Gastrocnemius medialis (tissue), 4 donors: ENCODE measurements at regions not wholly inside any gene's neighbourhood (a gene's known extent, or its start where the extent isn't known, plus 50 kb on each side); places are given as distances from the start of the nearest gene placed in this dataset.

Source experiments
- ATAC-seq, 2 donors: fragments of 150-250 bp; one replicate each; pipeline ENCODE4 v1.9.1; 2016
- DNase-seq, 2 donors: peaks; one replicate each; pipeline ENCODE4 v3.0.0-alpha.2; 2019
- H3K27ac ChIP-seq, 4 donors: fragments of 200-600 bp; sonication (generic); 1 replicate in 1 of 4; 2 replicates in 3 of 4; pipeline ENCODE4 v1.5.1; 2016 to 2018; ENCODE audit warnings: mild to moderate bottlenecking in 2 of 4, moderate library complexity in 1 of 4
- H3K27me3 ChIP-seq, 3 donors: fragments of 200-600 bp; sonication (generic) in 2 of 3; 1 replicate in 1 of 3; 2 replicates in 2 of 3; pipeline versions ENCODE4 v1.5.1 to v1.6.0; 2016 to 2019; ENCODE audit warnings: mild to moderate bottlenecking in 1 of 3, moderate library complexity in 1 of 3
- H3K36me3 ChIP-seq, 2 donors: fragments of 200-600 bp; sonication (generic) in 1 of 2; one replicate each; pipeline ENCODE4 v1.5.1; 2017 to 2018
- H3K4me1 ChIP-seq, 2 donors: fragments of 200-600 bp; sonication (generic) in 1 of 2; one replicate each; pipeline ENCODE4 v1.5.1; 2016 to 2017; ENCODE audit warnings: mild to moderate bottlenecking in 2 of 2
- H3K4me3 ChIP-seq, 4 donors: fragments of 200-600 bp; sonication (generic) in 3 of 4; 1 replicate in 1 of 4; 2 replicates in 3 of 4; pipeline ENCODE4 v1.5.1; 2016 to 2019; ENCODE audit warnings: mild to moderate bottlenecking in 2 of 4
- H3K9me3 ChIP-seq, 3 donors: fragments of 200-600 bp; sonication (generic) in 2 of 3; 1 replicate in 1 of 3; 2 replicates in 2 of 3; pipeline ENCODE4 v1.5.1; 2016 to 2019
- CTCF ChIP-seq, 5 experiments: fragments of 450-650 bp in 3 of 5; fragments of 200-600 bp in 2 of 5; sonication (generic) in 2 of 5; IDR thresholded peaks in 4 of 5; conservative IDR thresholded peaks in 1 of 5; 1 replicate in 4 of 5; 2 replicates in 1 of 5; pipeline ENCODE4 v1.5.1; 2016 to 2019; ENCODE audit warnings: antibody characterized with exemption in 5 of 5, mild to moderate bottlenecking in 3 of 5, moderate library complexity in 3 of 5
- POLR2A ChIP-seq, 2 donors: fragments of 450-650 bp; IDR thresholded peaks; one replicate each; pipeline ENCODE4 v1.6.1; 2017; ENCODE audit warnings: antibody characterized with exemption in 2 of 2, mild to moderate bottlenecking in 2 of 2, moderate library complexity in 2 of 2
- in situ Hi-C, 4 donors: fragments of 200-750 bp; cut with MboI; loops; one replicate each; pipeline versions ENCODE4 v1.15.0 to v1.8.0; 2017; ENCODE audit warnings: low sequenced_read_pairs in 4 of 4
- intact Hi-C: fragments of 100-400 bp; cut with DNase I; formaldehyde crosslinking; loops from one replicate; pipeline ENCODE4 v1.15.1; 2023; ENCODE audit warnings: low total_unique reads

GRCh38 chr7:155218276-155219153 lies 79.2 kb upstream of the INSIG1 start:
- H3K4me3 ChIP-seq, result no peak overlapping the region
- ATAC-seq (no peak), DNase-seq (no peak)
- in situ Hi-C loops, result no loop called here
- H3K4me1 ChIP-seq, result peaks cover 0 to 4% of the 10 kb centered on the region in 2 donors
- no peak overlapping the region for H3K27ac ChIP-seq
- TF ChIP-seq CTCF (IDR thresholded peaks at IDR 0.05 in 4 of 5, conservative IDR thresholded peaks at IDR 0.05 in 1 of 5) (no peak), POLR2A (IDR thresholded peaks at IDR 0.05) (no peak)
- peaks cover 0 to 23% (median 9%) of the 10 kb centered on the region in 3 donors for H3K27me3 ChIP-seq
- H3K36me3 ChIP-seq, result no peaks in the 10 kb centered on the region
- intact Hi-C loops, result no loop called here
- H3K9me3 ChIP-seq, result no peaks in the 10 kb centered on the region

DNA sequence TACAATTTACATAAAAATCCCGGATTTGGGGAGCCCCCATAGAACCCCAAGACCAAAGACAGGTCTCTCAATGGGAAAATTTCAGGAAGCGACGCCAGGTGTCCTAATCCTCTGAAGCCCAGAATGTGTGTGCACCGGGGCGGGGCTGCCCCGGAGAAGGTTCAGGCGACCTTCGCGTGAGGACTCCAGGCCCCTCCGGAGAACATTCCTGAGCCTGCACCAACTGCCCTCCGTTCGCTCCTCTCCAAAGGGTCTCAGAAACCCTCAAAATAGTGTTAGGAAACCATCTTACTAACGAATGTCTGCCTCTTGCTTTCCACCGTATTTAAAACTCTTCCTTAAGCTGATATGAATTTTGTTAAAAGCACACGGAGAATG lies 78.5 kb upstream of the INSIG1 start:
- Histone ChIP-seq H3K36me3 (no peaks in the 10 kb centered on the region), H3K4me1 (peaks cover 0 to 4% of the 10 kb centered on the region in 2 donors), H3K27ac (no peak overlapping the region), H3K4me3 (no peak overlapping the region), H3K27me3 (peaks cover 0 to 20% (median 9%) of the 10 kb centered on the region in 3 donors), H3K9me3 (no peaks in the 10 kb centered on the region)
- no peak for DNase-seq
- intact Hi-C loops (no loop called here), in situ Hi-C loops (no loop called here)
- no peak for ATAC-seq
- no peak for TF ChIP-seq CTCF (IDR thresholded peaks at IDR 0.05 in 4 of 5, conservative IDR thresholded peaks at IDR 0.05 in 1 of 5)

DNA sequence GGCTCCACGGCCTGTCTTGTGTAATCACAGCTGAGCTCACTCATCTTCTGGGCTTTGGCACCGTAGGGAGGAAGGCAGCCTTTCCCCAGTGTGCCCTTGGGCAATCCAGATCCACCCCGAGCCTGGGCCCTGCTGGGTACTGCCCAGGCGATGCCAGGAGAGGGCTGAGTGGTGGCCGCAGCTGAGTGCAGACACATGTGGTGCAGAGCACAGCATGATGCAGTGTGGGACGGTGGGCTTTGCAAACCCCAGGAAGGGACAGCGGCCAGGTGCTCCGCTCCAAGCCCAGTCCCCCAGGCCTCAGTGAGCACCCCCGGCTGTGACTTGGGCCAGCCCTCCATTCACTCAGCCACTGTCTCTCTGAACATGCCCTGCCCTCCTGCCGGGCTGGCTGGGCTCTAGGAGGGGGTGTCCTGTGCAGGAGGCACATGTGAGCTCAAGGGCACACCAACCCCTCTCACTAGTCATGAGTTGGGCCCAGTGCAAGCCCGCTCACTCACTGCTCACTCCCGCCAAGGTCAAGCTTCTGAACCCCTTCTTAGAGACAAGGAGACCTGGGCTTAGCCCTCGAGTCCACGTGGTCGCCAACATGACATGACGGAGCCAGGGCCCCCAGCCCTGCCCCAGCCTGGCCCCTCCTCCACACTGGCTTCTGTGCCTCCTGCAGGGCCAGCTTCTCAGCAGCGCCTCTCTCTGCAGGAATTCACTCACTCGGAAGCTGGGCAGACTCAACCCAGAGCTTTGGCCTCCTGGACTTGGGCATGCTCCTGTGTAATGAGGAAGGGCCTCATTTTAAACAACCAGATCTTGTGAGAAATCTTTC lies 77.5 kb upstream of the INSIG1 start:
- in situ Hi-C loops (no loop called here), intact Hi-C loops (no loop called here)
- no peaks in the 10 kb centered on the region for H3K4me1 ChIP-seq
- H3K27me3 ChIP-seq, result peaks cover 0 to 12% (median 0%) of the 10 kb centered on the region in 3 donors
- DNase-seq, result no peak
- no peak for ATAC-seq
- no peaks in the 10 kb centered on the region for H3K9me3 ChIP-seq
- no peak overlapping the region for H3K27ac ChIP-seq
- no peak overlapping the region for H3K4me3 ChIP-seq
- TF ChIP-seq POLR2A (IDR thresholded peaks at IDR 0.05), result no peak
- no peak for TF ChIP-seq CTCF (IDR thresholded peaks at IDR 0.05 in 4 of 5, conservative IDR thresholded peaks at IDR 0.05 in 1 of 5)
- H3K36me3 ChIP-seq, result no peaks in the 10 kb centered on the region

GRCh38 chr7:155220903-155221302 lies 76.8 kb upstream of the INSIG1 start:
- H3K4me3 ChIP-seq, result no peak overlapping the region
- no peak overlapping the region for H3K27ac ChIP-seq
- no peak for TF ChIP-seq CTCF (IDR thresholded peaks at IDR 0.05 in 4 of 5, conservative IDR thresholded peaks at IDR 0.05 in 1 of 5)
- no peak for TF ChIP-seq POLR2A (IDR thresholded peaks at IDR 0.05)
- no peaks in the 10 kb centered on the region for H3K36me3 ChIP-seq
- ATAC-seq (no peak), DNase-seq (no peak)
- H3K4me1 ChIP-seq, result no peaks in the 10 kb centered on the region
- no peaks in the 10 kb centered on the region for H3K9me3 ChIP-seq
- in situ Hi-C loops, result no loop called here
- peaks cover 0 to 6% (median 0%) of the 10 kb centered on the region in 3 donors for H3K27me3 ChIP-seq
- intact Hi-C loops, result no loop called here
